ENCODE measurements at regions not wholly inside any gene's neighbourhood (a gene's known extent, or its start where the extent isn't known, plus 50 kb on each side); places are given as distances from the start of the nearest gene placed in this dataset.

DNA sequence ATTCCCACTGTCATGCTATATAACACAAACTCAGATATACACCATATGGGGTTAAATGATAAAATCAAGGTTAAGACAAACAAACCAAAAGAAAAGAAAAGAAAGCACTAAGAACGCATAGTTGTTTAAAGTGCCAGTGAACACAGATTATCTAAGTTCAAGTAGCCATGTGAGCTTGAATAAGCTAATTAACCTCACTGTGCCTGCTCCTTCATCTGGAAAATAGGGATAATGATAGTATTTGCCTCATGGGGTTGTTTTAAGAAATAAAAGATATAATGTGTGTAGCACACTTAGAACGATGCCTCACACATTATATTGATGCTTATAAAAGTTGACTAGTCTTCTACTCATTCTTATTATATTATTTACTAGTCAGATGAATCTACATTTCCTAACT lies 72.6 kb upstream of the IL12A start:
- H3K4me3 ChIP-seq, result no peak overlapping the region
- no peak for TF ChIP-seq POLR2A (IDR thresholded peaks at IDR 0.05)
- intact Hi-C loops (cut with DNase I), result no loop called here
- WGBS, 2 donors, result 81 to 83% methylated on average over 2 of the region's 2 CpGs
- peaks cover 0 to 5% (median under 1%) of the 10 kb centered on the region in 3 donors for H3K4me1 ChIP-seq
- H3K27ac ChIP-seq, result no peak overlapping the region
- no peak for DNase-seq
- no peaks in the 10 kb centered on the region for H3K36me3 ChIP-seq
- no peaks in the 10 kb centered on the region for H3K9me3 ChIP-seq
- H3K27me3 ChIP-seq, result no peaks in the 10 kb centered on the region

DNA sequence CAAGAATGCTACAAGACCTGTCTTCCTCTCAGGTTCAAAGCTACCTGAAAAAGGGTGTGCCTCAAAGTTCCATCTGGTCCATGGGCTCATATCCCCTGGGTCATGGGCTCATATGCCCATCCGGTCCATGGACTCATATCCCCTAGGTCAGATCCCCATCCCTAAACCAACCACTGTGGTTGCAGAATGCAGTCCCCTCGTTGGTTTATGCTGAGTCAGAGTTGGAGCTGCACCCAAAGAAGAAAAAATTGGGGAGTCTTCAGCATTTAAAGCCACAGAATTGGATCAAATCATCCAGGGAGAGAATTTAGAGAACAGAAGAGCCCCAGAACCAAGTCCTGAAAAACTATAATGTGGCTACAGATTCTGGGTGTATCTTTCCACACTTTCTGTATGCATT lies 71.5 kb upstream of the IL12A start:
- Histone ChIP-seq H3K27me3 (no peaks in the 10 kb centered on the region), H3K4me1 (no peaks in the 10 kb centered on the region), H3K4me3 (no peak overlapping the region), H3K36me3 (no peaks in the 10 kb centered on the region), H3K27ac (no peak overlapping the region), H3K9me3 (no peaks in the 10 kb centered on the region)
- intact Hi-C loops (cut with DNase I), result no loop called here
- TF ChIP-seq POLR2A (IDR thresholded peaks at IDR 0.05), result no peak
- TF ChIP-seq, protein P1, sequence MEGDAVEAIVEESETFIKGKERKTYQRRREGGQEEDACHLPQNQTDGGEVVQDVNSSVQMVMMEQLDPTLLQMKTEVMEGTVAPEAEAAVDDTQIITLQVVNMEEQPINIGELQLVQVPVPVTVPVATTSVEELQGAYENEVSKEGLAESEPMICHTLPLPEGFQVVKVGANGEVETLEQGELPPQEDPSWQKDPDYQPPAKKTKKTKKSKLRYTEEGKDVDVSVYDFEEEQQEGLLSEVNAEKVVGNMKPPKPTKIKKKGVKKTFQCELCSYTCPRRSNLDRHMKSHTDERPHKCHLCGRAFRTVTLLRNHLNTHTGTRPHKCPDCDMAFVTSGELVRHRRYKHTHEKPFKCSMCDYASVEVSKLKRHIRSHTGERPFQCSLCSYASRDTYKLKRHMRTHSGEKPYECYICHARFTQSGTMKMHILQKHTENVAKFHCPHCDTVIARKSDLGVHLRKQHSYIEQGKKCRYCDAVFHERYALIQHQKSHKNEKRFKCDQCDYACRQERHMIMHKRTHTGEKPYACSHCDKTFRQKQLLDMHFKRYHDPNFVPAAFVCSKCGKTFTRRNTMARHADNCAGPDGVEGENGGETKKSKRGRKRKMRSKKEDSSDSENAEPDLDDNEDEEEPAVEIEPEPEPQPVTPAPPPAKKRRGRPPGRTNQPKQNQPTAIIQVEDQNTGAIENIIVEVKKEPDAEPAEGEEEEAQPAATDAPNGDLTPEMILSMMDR (IDR thresholded peaks at IDR 0.05), result no peak
- DNase-seq, result no peak
- WGBS, 2 donors, result 38 to 75% methylated on average over 2 of the region's 2 CpGs

DNA sequence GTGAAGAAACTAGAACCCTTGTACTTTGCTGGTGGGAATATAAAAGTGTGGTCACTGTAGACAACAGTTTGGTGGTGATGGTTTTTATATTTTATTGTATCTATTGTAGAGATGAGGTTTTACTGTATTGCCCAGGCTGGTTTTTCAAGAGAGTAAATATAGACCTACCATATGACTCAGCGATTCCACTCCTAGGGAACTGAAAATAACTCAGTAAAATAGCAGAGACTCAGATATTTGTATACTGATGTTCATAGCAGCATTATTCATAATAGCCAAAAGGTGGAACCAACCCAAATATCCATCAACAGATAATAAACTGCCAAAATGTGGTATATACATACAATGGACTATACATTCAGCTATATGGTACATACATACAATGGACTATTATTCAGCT lies 68.8 kb upstream of the IL12A start:
- Histone ChIP-seq H3K27ac (no peak overlapping the region), H3K27me3 (no peaks in the 10 kb centered on the region), H3K4me1 (no peaks in the 10 kb centered on the region), H3K36me3 (no peaks in the 10 kb centered on the region), H3K4me3 (no peak overlapping the region), H3K9me3 (no peaks in the 10 kb centered on the region)
- TF ChIP-seq POLR2A (IDR thresholded peaks at IDR 0.05), result no peak
- TF ChIP-seq, protein P1 (IDR thresholded peaks at IDR 0.05), result no peak
- intact Hi-C loops (cut with DNase I), result no loop called here
- DNase-seq, result no peak
- WGBS, 2 donors, result 39 to 69% methylated on average over 1 of the region's 1 CpG

DNA sequence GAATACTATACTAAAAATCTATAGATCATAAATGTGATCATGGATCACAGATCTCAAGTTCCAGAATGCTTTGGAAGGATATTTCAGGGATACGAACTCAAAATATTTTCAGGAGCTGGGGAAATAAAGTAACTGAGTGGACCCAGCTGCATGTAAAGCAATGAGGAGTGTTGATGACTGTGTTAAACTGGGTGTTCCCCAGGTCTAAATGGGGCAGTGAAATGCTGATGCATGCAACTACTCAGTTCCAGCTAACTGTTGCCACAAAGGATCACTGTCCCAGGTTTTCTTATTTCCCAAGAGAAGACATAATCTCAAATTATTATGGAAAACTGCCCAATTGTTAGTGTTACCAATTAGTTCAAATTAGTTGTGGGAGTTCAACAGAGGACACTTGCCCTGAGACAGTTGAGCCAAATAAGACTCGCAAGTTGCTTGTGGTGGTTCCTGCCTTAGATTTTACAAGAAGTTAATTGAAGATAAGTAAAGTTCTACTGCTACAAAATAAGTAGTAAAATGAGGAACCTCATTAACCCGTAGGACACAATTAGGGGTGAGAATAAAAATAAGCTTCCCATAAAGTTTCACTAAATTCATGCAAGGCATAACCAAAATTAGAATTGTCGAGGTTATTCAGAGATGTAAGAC lies 66.3 kb upstream of the IL12A start:
- H3K4me1 ChIP-seq, result no peaks in the 10 kb centered on the region
- DNase-seq, result no peak
- intact Hi-C loops (cut with DNase I), result no loop called here
- H3K4me3 ChIP-seq, result no peak overlapping the region
- no peaks in the 10 kb centered on the region for H3K9me3 ChIP-seq
- H3K27me3 ChIP-seq, result no peaks in the 10 kb centered on the region
- H3K27ac ChIP-seq, result no peak overlapping the region
- no peaks in the 10 kb centered on the region for H3K36me3 ChIP-seq
- 77 to 86% methylated on average over 4 of the region's 4 CpGs for WGBS, 2 donors
- TF ChIP-seq, protein P1 (IDR thresholded peaks at IDR 0.05), result no peak
- no peak for TF ChIP-seq POLR2A (IDR thresholded peaks at IDR 0.05)

DNA sequence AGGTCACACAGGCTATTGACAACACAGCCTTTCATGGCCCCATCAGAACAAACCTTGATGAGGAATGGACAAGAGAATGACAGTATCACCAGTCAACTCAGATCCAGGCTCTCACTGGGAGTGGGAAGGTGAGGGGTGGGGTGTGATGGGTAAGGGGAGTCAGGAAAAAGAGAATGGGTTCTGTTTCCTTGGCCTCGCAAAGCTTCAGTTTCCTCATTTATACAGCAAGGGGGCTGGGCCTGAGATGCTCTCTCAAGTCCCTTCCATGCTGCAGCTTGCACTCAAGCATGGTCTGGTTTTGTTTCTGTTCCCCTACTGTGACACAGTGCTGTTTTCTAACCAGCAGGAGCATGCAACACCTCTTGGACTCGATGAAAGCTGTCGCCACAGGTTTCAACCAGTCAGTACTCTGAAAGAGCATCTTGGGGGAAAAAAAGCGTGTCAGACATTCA lies 65.7 kb upstream of the IL12A start:
- H3K27ac ChIP-seq, result no peak overlapping the region
- TF ChIP-seq POLR2A (IDR thresholded peaks at IDR 0.05), result no peak
- TF ChIP-seq, protein P1 (IDR thresholded peaks at IDR 0.05), result no peak
- no peaks in the 10 kb centered on the region for H3K36me3 ChIP-seq
- DNase-seq, result no peak
- H3K9me3 ChIP-seq, result no peaks in the 10 kb centered on the region
- peaks cover 0 to 3% (median 0%) of the 10 kb centered on the region in 3 donors for H3K4me1 ChIP-seq
- intact Hi-C loops (cut with DNase I), result no loop called here
- 44 to 49% methylated on average over 4 of the region's 4 CpGs for WGBS, 2 donors
- H3K4me3 ChIP-seq, result no peak overlapping the region
- no peaks in the 10 kb centered on the region for H3K27me3 ChIP-seq

DNA sequence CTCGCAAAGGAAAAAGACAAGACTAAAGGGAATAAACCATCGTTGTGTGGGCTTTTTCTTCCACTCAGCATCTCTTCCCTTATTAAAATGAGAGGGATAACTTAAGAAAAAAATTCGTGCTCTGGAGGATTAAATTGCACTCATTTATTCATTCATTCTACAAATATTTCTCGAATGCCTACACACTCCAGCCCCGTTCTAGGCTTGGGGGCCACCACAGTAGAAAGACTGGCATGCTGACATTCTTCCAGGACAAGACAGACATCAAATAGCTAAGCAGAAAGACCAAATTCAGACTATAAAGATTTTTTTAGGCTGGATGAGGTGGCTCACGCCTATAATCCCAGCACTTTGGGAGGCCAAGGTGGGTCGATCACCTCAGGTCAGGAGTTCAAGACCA lies 65.3 kb upstream of the IL12A start:
- TF ChIP-seq POLR2A (IDR thresholded peaks at IDR 0.05), result no peak
- TF ChIP-seq, protein P1 (IDR thresholded peaks at IDR 0.05), result no peak
- H3K27me3 ChIP-seq, result no peaks in the 10 kb centered on the region
- no peak overlapping the region for H3K27ac ChIP-seq
- H3K4me3 ChIP-seq, result no peak overlapping the region
- H3K9me3 ChIP-seq, result no peaks in the 10 kb centered on the region
- WGBS, 2 donors, result 58 to 64% methylated on average over 6 to 7 of the region's 7 CpGs
- intact Hi-C loops (cut with DNase I), result no loop called here
- DNase-seq, result no peak
- no peaks in the 10 kb centered on the region for H3K36me3 ChIP-seq
- H3K4me1 ChIP-seq, result peaks cover 0 to 8% (median 0%) of the 10 kb centered on the region in 3 donors
